AG10803 (cell line): ENCODE measurements at regions not wholly inside any gene's neighbourhood (a gene's known extent, or its start where the extent isn't known, plus 50 kb on each side); places are given as distances from the start of the nearest gene placed in this dataset.

Experiments
- DNase-seq: peaks from one replicate; pipeline ENCODE4 v3.0.0; 2010; ENCODE audit warnings: low read depth
- H3K4me3 ChIP-seq: 2 replicates; pipeline ENCODE4 v1.5.1; 2011; ENCODE audit warnings: mild to moderate bottlenecking, low read length, control low read depth
- TF ChIP-seq, protein P1 (sequence below): conservative IDR thresholded peaks from 2 replicates; pipeline ENCODE4 v1.5.1; 2011; ENCODE audit warnings: mild to moderate bottlenecking, low read length, control low read depth, inconsistent platforms

DNA sequence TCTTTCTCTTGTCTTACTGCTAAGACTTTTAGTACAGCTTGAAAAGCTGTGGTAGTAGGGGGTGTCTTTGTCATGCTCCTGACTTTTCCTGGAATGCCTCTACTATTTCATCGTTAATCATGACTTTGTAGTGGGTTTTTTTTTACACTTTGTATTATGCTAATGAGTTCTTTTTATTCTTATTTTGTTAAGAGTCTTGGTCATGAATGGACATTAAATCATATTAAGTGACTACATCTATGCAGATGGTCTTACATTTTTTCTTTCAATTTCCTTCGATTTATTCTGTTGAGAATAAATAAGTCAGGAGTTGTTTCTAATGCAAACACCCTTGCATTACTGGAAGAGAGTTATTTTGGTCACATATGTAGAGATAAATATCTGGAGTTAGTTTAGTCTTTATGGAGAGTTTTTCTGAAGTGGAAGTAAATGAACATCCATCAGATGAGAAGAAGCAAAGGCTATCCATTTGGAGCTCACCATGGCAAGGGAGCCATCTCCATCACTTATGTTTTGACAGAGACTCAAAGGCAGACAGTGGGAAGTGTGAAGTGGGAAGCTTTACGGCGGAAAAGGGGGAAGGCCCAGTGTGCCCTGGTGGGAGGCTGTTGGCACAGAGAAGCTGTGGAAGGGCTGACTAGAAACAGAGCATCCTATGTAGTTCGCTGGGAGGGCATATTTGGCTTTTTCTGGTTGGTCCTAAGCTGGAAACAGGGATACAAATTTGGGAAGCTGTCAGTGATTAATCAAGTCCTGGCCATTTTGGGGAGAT is 73.1 kb upstream of the PRR23E start:
- no peak for DNase-seq
- TF ChIP-seq, protein P1, sequence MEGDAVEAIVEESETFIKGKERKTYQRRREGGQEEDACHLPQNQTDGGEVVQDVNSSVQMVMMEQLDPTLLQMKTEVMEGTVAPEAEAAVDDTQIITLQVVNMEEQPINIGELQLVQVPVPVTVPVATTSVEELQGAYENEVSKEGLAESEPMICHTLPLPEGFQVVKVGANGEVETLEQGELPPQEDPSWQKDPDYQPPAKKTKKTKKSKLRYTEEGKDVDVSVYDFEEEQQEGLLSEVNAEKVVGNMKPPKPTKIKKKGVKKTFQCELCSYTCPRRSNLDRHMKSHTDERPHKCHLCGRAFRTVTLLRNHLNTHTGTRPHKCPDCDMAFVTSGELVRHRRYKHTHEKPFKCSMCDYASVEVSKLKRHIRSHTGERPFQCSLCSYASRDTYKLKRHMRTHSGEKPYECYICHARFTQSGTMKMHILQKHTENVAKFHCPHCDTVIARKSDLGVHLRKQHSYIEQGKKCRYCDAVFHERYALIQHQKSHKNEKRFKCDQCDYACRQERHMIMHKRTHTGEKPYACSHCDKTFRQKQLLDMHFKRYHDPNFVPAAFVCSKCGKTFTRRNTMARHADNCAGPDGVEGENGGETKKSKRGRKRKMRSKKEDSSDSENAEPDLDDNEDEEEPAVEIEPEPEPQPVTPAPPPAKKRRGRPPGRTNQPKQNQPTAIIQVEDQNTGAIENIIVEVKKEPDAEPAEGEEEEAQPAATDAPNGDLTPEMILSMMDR, result no peak
- H3K4me3 ChIP-seq, result no peak overlapping the region

DNA sequence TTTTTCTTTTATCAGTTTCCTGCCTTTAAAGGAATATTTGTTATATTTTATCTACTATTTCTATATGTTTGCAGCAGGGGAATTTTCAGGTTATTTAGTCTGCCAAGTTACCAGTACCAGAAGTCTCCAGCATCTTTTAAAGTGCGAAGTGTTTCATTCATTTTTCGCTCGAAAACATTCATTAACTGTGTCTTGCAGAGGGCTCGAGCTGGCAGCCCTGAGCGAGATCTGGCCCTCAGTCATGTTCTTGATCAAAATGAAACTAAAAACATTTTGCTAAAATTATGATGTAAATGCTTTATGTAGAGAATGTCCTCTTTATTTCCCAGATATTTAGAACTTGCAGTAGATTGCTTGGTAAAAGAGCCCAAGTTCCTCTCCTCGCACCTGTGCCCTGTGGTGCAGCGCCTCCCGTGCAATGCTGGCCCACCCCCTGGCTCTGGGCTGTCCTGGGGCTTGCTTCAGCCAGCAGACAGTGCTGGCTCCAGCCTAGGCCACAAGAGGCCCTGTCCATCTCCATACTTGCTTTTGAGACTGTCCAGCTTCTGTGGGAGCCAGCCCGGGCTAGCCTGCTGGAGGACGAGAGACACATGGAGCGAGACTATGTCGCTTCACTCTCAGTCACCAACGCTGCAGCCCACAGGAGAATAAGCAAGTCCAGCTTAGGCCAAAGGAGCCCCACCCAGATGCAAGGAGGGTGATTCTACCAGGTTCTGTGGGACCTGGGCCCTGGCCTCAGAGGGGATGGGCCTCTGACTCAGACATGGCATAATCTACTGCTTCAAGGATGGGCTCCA is 71.9 kb upstream of the PRR23E start:
- DNase-seq, result no peak
- H3K4me3 ChIP-seq, result no peak overlapping the region
- TF ChIP-seq, protein P1, result no peak

DNA sequence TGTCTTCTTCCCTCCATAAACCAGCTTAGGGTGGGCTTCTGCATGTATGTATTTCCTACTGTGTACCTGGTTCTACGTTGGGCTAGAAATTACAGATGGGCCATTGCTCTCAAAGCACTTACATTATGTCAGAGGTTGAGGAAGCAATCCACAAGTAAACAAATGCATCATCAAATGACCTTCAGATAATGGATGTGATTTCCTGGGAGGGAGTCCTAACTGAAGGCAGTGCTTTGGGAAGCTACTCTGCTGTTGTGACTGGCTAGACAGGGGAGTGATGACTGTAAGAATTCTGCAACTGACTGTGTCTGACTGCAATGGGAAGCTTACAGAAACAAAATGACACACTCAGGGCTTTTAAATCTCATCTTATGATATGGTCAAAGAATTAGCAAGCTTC is 71.0 kb upstream of the PRR23E start:
- no peak overlapping the region for H3K4me3 ChIP-seq
- TF ChIP-seq, protein P1, result no peak
- no peak for DNase-seq

DNA sequence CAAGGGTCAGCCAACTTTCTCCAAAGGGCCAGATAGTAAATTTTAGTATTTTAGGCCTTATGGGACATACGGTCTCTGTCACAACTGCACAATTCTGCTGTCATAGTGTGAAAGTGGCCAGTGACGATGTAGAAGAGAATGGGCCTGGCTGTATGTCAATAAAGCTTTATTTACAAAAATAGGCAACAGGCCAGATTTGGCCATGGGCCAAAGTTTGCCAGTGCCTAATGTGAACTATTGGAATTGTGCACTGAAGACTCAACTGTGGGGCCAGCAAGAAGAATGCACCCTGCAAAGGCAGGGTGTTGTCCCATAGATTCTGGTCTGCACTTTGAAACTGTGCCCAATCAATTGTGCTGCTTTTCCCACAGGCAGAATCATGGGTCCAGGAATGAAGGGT is 69.4 kb upstream of the PRR23E start:
- TF ChIP-seq, protein P1, result no peak

DNA sequence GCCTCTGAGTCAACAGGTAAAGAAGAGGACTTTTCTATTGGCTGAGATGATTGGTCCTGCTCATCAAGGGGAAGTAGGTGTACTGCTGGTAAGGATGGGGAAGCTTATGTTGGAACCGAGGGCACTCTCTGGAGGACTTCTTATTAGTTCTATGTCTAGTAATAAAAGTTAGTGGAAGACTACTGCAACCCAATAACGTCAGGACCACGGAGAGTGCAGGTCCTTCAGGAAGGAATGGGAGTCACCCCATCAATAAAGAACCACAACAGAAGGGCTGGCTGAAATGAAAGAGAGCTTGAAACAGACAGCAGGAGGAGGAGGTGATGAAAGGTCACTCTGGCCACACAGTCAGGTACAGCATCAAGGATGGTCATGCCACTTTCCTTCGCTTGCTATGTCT is 68.8 kb upstream of the PRR23E start:
- DNase-seq, result no peak
- TF ChIP-seq, protein P1, result no peak; the same call in 1 of the 2 replicates
- H3K4me3 ChIP-seq, result no peak overlapping the region

More for the DNA sequence above, 69.4 kb upstream of the PRR23E start:
- H3K4me3 ChIP-seq, result no peak overlapping the region
- DNase-seq, result no peak

DNA sequence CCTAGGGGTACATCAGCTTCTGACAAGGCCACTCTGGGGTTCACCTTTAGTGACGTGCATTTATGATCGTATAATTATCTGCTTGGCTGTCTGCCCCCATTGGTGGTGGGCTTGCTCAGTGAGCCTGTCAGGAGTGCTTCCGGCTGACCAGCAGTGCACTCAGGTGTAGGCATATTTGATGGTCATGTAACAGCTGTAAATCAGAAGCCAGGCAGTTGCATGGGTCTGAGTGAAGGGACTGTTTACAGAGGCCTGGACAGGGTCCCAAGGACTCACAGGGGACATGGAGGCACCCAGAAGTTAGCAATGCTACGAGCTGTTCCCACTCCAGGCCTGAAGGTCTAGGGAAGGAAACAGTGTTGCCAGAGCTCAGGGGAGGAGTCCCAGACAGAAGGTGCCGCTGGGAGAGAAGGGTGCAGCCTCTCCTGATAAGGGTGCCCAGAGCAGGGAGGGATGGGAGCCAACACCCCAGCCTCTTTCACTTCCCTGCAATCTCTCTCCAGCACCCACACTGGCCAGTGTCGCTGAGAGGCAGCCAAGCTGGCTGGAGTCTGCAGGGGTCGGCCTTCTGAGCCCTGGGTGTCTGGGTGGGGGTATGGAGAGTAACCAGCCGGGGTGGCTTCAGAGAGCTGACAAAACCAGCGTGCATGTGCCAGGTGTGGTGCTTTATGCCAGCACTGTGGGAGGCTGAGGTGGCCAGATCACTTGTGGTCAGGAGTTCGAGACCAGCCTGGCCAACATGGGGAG is 61.3 kb upstream of the PRR23E start:
- TF ChIP-seq, protein P1, result no peak
- no peak overlapping the region for H3K4me3 ChIP-seq
- no peak for DNase-seq
